Glomerular visceral epithelial cell (primary cell): ENCODE measurements at regions not wholly inside any gene's neighbourhood (a gene's known extent, or its start where the extent isn't known, plus 50 kb on each side); places are given as distances from the start of the nearest gene placed in this dataset.

Experiments
- DNase-seq: peaks from one replicate; pipeline ENCODE4 v3.0.0-alpha.2; 2016; ENCODE audit errors: extremely low spot score

DNA sequence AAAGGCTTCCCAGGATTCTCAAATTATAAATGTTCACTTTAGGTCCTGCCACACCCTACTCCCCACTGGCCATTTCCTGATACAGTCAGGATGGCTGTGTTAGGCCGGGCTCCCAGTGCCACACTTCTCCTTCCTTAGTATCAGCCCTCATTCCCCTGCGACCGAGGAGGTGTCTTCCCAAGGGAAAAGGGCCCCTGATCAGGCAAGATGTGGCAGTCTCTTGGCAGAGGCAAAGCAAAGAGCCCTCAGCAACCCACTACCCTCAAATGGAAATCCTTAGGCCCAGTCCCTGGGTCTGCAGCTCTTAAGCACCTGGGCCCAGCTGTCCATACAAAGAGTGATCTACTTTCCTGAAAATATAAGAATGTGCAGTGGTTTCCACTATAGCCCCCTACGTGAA is 96.5 kb upstream of the VASH1 start:
- no peak for DNase-seq

DNA sequence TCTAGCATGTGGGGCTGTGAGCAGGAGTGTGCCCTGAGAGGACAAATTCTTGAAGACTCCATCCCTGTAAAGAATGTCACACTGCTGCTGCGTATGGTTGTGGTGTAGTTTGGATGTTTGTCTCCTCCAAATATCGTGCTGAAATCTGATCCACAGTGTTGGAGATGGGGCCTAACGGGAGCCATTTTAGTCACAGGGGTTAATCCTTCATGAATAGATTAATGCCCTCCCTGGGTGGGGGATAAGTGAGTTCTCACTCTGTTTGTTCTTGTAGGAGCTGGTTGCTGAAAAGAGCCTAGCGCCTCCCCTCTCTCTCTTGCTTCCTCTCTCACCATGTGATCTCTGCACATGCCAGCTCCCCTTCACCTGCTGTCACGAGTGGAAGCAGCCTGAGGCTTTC is 94.5 kb upstream of the VASH1 start:
- no peak for DNase-seq

DNA sequence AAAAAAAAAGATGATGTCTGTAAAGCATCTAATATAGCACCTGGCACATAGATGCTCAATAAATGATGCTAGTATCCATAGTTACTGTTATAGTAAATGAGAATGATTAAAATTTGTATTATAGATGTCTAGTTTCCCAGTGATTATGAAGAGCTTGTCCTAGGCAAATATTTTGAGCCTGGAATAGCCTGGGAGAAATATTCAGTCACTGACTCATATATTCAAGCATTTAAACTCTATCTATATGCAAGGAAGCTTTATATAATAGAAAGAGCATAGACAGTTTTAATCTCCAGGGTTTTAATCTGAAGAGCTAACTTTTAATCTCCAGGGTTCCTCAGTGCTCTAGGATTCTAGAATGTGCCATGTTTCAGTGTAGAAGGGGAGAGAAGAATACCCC is 91.5 kb upstream of the VASH1 start:
- no peak for DNase-seq

DNA sequence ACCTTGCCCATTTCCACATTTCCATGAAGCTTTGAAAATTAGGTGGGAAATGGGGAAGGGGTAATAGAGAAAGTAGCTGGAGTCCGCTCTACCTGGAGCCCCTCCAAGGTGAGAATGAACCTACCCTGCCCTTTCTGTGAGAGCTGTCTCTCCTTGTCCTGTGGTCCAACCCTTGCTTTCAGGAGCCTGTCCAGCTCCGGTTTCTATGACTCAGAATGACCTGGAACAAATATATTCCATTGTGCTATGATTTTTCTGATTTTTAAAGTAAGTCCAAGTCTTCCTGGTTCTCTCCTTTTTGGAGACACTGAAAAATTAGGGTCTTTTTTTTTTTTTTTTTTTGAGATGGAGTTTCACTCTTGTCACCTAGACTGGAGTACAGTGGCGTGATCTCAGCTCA is 89.1 kb upstream of the VASH1 start:
- no peak for DNase-seq

DNA sequence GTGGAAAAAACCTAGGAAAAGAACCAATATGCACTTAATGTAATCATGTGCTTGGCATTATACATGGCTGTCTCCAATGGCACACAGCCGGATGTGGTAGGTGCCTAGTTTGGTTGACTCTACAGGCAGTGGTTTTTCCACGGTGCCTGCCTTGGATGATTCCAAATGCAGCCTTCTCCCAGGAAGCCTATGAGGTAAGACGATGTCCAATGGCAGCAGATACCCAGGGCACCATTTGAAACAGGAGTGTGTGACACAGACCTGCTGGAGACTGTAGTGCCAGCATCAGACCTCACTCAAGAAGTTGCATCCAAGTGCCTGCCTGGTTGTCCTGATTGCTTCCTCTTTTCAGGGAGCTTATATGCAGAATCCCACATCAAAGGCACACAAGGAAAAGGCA is 88.0 kb upstream of the VASH1 start:
- no peak for DNase-seq

DNA sequence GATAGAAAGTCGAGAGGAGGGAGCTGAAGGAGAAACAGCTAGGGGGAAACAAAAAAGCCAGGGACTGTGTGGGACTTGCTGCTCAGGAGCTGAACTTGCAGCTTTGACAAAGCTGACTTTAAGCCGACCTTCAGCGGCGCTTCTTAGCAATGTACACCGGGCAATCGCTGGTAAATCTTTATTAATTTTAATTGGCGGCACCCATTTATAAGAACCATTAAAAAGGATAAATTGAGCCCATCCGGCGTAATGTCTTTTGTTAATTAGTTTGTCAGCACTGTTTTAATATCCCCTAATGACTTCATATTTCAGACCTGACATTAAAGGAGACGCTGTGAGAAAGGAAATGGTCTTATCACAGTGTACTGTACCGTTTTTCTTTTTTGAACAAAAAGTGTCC is 86.2 kb upstream of the VASH1 start:
- DNase-seq: no peak

DNA sequence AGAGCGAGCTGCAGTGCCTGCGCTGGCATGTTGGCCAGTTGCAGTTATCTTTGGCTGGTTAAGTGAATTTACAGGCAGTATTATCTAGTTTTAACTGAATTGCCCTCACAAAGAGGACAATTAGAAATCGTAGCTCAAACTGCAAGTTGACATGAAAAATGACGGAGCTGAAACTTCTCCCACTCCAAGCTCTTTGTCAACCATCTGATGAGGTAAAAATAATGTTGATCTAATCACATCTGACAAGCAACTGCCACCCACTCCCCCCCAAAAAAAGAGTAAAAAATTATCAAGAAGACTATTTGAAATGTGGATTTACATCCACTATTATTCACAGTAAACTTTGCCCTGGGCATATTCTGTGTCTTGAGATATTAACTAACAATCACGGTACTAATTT is 84.7 kb upstream of the VASH1 start:
- DNase-seq: no peak

DNA sequence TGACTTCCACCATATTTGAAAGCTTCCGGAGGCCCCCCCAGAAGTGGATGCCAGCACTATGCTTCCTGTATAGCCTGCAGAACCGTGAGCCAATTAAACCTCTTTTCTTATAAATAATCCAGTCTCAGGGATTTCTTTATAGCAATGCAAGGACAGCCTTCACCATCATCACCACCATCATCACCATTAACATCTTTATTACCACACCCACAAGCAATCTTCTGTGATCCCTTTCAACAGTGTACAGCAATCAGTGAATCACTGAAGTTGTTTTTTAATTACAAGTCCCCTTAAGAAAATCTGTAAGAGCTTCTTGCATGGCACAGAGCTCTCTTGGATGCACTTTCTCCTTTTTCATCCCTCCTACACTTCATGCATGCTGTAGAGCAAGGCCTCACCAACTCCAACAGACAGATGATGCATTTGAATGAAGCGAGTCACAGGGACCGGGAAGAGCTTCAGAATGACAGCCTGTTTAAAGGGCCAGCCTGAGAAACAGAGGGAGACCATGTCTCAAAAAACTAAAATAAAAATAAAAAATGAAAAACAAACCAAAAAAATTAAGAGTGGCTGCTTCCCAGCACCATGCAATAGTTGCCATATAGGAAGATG is 83.6 kb upstream of the VASH1 start:
- DNase-seq: no peak

DNA sequence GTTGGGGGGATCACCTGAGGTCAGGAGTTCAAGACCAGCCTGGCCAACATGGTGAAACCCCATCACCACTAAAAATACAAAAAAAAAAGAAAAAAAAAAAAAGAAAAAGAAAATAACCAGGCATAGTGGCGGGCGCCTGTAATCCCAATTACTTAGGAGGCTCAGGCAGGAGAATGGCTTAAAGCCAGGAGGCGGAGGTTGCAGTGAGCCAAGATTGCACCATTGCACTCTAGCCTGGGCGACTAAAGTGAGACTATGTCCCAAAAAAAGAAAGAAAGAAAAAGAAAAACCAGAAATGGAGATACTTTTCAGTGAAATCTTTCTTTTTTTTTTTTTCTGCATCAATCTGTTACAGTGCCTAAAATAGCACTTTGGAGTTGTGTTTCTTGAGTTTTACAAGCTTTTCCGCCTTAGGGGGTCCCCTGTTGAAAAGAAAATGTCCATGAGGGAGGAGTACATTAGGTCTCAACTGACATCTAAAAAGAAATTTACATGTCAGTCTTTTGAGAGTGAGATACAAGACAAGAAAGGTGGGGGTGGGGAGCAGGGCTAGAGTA is 82.9 kb upstream of the VASH1 start:
- DNase-seq: no peak

DNA sequence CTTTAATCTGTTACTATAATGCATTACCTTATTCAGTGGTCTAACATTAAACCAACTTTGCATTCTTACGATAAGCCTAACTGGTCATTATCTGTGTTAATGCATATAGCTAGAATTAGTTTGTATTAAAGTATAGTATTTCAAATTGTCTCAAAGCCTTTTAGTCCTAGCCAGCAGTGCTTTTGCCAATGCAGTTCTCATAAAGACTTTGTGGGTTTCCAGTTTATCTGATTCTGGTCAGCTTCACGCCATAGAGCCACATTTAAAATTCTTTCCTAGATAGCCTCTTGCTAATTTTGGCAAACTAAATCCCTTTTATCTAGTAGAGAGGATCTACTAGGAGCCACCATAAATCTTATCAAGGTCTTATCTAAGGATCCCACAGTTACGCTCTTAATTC is 78.9 kb upstream of the VASH1 start:
- DNase-seq: no peak

DNA sequence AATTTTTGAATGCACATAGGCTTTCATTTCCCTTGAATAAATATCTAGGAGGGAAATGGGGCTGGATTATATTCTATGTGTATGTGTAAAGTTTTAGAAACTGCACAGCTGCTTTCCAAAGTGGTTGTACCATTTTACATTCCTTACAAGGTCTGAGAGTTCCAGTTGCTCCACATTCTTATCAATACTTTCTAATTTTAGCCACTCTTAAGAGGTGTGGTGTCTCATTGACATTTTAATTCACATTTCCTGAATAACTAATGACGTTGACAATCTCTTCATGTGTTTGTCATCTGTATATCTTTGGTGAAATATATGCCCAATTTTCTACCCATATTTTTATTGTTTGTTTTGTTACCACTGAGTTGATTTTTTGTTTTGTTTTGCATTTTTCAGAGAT is 74.6 kb upstream of the VASH1 start:
- no peak for DNase-seq

DNA sequence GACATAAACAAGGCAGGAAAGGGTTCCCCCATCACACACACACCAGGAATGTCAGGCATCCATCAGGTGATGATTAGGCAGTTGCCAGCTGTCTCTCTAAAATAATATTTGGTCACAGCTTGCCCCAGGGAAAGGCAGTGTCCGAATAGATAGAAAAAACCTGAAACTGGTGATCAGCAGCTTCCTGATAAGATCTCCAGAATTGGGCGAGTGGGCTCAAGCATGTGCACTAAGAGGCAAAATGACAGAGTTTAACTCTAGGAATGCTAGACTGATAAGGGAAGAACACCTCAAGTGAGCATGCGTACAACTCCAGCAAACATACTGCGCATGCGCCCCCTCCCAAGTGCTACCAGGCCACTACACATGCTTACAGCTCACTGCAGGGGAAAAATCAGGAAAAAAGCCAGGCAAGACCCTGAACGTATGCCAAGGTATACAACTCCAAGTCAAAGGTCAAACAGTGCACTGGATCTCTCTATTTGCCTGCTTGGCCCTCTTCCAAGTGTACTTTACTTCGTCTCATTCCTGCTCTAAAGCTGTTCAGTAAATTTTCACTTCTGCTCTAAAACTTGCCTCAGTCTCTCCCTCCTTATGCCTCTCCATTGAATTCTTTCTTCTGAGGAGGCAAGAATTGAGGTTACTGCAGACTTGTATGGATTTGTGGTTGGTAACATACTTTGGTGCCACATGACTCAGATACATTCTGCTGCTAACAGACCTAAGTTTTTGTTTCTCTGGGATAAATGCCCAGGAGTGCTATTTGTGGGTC is 73.5 kb upstream of the VASH1 start:
- no peak for DNase-seq

DNA sequence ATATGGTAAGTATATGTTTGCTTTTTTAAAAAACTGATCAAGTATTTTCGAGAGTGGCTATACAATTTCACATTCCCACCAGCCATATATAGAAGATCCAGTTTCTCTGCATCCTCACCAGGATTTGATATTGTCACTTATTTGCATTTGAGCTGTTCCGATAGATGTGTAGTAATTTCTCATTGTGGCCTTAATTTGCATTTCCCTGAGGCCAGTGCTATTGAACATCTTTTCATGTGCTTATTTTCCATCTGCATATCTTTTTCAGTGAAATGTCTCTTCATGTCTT is 72.9 kb upstream of the VASH1 start:
- DNase-seq: no peak

DNA sequence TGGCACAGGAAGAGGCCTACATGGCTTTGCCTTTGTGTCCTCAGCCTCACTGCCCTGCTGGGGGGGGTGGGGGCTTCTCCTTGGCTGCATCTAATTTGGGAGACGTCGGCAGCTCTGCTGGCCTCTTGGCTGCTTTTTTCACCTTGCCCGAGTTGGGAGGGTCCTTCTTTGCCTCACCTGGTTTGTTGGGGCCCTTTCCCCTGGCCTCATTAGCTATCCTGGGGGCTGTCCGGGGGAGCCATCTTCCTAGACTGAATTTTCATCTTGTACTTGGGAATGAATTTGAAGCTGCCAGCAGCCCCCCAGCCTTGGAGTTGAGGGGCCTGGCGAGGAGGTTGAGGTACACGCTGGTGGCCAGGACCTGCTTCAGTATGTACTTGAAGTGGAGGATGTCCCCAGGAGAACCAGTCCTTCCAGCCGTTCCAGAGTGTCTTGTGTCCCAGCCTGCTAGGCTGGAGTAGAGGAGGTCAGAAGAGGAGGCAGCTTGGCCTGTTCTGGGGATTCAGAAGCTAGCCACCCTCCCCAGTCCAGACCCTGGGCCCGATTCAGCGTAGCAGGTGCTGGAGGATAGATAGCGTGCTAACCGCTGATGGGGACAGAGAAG is 70.7 kb upstream of the VASH1 start:
- no peak for DNase-seq

DNA sequence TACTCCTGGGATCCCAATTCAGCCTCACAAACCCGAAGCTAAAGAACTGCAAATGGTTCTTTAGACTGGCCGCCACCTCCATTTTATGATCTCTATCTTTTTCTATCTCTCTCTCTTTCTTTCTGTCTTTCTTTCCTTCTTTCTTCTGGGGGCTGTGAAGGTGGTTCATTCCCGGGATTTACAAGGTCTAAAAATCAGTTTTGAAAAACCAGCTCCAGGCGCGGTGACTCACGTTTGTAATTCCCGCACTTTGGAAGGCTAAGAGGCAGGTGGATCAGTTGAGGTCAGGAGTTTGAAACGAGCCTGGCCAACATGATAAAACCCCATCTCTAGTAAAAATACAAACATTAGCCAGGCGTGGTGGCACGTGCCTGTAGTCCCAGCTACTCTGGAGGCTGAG is 67.2 kb upstream of the VASH1 start:
- no peak for DNase-seq

DNA sequence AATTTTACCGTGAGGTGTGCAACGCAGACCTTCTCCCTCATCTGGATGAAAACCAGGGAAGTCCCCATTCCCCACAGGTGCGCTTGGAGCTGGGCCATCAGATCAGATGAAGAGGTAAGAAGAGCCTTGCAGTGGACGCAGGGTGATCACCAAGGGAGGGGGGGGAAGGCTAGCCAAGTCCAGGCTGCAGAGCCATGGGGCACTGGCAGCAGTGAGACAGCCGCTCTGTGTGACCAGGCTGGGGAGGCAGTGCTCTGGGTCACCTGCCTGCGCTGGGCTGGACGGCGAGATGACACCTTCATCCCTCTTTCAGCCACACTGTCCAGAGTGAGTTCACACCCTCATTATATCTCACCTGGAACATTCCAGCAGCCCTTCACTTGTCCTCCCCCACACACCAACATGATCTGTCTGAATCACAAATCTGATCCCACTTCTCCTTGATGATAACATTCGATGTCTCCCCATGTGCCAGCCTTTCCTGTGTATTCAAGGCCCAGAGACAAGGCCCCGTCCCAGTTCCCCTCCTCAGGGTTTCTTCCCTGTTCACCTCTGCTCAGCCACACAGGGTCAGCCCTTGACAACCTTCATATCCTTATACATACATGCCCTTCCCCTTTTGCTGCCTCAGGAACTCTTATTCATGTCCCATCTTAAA is 65.9 kb upstream of the VASH1 start:
- DNase-seq: no peak

DNA sequence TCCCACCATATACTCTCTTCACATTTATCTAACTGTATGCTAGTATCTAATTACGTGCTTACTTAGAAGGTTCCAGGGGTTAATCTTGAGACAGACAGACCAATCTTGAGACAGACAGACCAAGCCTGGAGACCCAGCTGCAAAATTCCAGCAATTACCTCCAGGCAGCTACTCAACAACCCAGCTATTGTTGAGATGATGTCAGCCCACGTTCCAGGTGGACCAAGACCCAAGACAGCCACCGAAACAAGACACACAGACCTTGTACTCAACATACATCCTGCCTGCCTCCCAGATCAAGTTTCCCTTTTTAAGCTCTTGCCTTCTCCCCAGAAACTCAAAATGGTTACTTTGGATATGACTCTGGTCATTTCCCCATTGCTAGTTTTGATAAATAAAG is 64.9 kb upstream of the VASH1 start:
- DNase-seq: no peak

DNA sequence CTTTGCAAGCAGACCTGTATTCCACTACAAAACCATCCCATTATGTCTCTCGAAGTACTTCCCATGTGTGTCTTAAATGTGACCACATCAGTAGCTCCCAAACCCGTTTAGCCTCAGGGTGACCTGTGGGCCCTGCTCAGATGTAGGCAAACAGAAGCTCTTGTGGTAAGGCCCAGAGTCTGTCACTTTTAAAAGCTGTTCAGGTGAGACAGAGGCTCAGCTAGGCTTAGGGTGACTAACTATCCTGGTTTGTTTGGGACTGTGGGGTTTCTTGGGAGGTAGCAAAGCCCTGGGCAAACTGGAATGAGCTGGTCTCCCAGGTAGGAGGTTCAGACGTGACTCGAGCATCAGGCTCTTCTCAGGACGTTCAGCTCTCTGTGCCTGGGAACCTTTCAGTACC is 64.5 kb upstream of the VASH1 start:
- DNase-seq: no peak

DNA sequence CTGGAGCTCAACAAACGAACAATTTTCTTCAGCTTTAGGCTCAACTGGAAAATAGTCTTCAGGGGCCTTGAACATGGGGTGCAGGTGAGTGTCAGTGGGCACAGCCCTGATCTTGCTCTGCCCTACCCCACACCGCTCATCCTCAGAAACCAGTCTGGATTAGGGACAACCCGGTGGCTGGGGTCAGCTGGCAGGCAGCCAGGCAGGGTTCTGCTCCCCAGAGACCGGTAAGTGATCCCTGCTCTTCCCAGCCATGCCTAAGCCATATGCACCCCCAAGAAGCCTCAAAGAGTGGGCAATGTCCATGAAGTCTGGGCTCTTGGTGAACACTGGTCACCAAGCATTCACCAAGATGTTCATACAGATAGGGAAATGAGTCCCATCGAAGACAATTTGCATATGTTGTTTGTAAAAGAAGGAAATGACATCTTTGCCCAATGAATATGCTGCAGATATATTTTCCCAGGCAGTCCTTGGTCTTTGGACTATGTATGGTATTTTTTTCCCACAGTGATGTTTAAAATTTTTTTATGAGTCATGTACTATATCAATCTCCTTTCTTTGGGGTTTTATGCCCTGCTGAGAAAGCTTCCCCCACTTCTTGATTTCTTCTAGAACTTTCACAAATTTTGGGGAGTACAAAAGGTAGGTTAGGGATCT is 63.9 kb upstream of the VASH1 start:
- no peak for DNase-seq

DNA sequence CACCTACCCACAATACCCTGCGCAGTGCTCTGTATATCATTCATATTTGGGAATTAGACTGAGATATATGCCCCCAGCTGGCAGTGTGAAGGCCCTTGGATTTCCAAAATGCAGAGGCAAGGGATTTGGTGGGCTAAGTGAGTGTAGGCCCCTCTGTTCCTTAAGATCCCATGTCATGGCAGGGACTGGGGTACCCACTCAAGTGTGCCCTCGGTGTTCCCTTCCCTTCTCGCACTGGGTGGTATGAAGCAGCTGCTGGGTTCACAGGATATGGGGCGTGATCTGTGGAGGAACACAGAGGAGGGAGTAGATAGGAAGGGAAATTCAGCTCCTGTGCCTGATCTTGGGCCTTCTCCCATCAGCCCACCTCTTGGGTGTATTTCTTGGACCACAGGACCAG is 63.1 kb upstream of the VASH1 start:
- no peak for DNase-seq

DNA sequence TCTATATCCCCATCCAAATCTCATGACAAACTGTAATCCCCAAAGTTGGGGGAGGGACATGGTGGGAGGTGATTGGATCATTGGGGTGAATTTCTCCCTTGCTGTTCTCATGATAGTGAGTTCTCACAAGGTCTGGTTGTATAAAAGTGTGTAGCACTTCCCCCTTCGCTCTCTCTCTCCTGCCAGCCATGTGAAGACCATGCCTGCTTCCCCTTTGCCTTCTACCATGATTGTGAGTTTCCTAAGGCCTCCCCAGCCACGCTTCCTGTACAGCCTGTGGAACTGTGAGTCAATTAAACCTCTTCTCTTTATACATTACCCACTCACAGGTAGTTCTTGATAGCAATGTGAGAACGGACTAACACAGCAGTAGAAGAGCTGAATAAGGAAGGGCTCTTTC is 62.6 kb upstream of the VASH1 start:
- no peak for DNase-seq

DNA sequence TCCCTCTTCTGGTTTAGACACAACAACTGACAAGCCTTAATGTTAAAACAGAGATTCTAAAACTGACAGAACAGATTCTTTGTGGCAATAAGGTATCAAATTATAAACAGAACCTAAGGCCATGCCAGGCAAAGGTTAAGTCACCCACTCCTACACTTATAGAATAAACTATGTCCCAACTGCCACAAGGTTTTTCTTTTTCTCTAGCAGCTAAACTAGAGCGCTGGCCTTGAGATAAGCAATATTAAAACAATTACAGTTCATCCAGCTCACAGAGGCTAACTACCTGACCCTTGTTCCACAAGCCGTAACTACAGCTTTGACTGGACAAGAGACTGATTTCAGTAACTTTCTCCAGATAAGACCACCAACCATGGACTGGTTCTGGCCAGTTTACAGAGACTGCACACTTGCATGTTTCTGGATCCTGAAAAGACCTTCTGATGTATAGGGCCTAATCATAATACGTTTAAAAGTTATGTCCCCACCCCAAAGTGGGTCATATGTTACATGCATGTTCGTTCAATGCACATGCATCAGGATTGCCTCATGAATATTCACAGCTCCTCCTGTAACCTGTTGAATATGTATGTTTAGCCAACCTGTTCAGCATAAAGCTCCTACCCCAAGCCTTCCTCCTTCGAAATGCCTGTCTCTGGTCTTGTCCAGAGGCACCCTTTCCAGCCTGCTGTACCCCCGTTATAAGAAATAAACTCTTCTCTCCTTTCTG is 61.9 kb upstream of the VASH1 start:
- DNase-seq: no peak
